HCT116 (cell line): ENCODE measurements at regions not wholly inside any gene's neighbourhood (a gene's known extent, or its start where the extent isn't known, plus 50 kb on each side); places are given as distances from the start of the nearest gene placed in this dataset.

Experiments
- ATAC-seq: fragments of 200-7000 bp; cut with Tn5 transposase; 2 replicates; pipeline ENCODE4 v1.9.1; 2020; ENCODE audit warnings: mild to moderate bottlenecking, moderate library complexity
- BruUV-seq: library from RNA; stranded (reverse); fragments of 400-500 nt; replicated peaks from 2 replicates; lab custom pipeline; 2021; lab: Mats Ljungman, UMichigan
- CTCF ChIA-PET: fragments of 300-600 bp; sonication (Branson Sonifier 250); formaldehyde crosslinking; loops from one replicate; lab custom pipeline; 2021; ENCODE audit warnings: antibody characterized with exemption; lab: Charles Lee
- POLR2A ChIA-PET: fragments of 300-600, 350-600 bp; sonication (Branson Sonifier 250); formaldehyde crosslinking; loops from one replicate; lab custom pipeline; 2021; ENCODE audit warnings: antibody characterized with exemption; lab: Charles Lee
- RAD21 ChIA-PET, 2 experiments: fragments of 300-600 bp; sonication (Branson Sonifier 250); formaldehyde crosslinking; loops; one replicate each; lab custom pipeline; 2023; ENCODE audit warnings: low total read pairs in 2 of 2; ENCODE audit not compliant: uncharacterized antibody in 2 of 2, unreplicated experiment in 2 of 2, low non-redundant PET in 1 of 2; lab: Charles Lee
- DNase-seq: peaks from one replicate; pipeline ENCODE4 v3.0.0-alpha.2; 2010; ENCODE audit warnings: low read depth, low spot score
- H2AFZ ChIP-seq: fragments of 200-600 bp; shearing (Covaris generic), sonication (generic); 2 replicates; pipeline ENCODE4 v1.6.1; 2017; ENCODE audit warnings: low read depth, mixed run types, mixed read lengths, antibody characterized with exemption, low read length; ENCODE audit not compliant: poor library complexity, severe bottlenecking
- H3K27ac ChIP-seq: 2 replicates; pipeline ENCODE4 v1.5.1; 2012; ENCODE audit warnings: low read depth, low read length
- H3K27me3 ChIP-seq: fragments of 200-600 bp; sonication (generic); 2 replicates; pipeline ENCODE4 v1.6.1; 2016; ENCODE audit warnings: mixed run types, low read length, mixed read lengths; ENCODE audit not compliant: insufficient read depth
- H3K36me3 ChIP-seq, 2 experiments: fragments of 200-500 bp in 1 of 2; fragments of 200-600 bp in 1 of 2; sonication (Bioruptor generic) in 1 of 2; sonication (generic) in 1 of 2; 2 replicates each; pipeline versions ENCODE4 v1.5.1 to v1.6.1; 2014 to 2016; ENCODE audit warnings: low read length in 2 of 2, inconsistent platforms in 1 of 2, mixed read lengths in 1 of 2, mixed run types in 1 of 2; ENCODE audit not compliant: insufficient read depth in 2 of 2, control insufficient read depth in 1 of 2
- H3K4me1 ChIP-seq, 2 experiments: fragments of 200-600 bp in 1 of 2; sonication (generic) in 1 of 2; 2 replicates each; pipeline versions ENCODE4 v1.5.1 to v1.6.1; 2012 to 2017; ENCODE audit warnings: low read length in 2 of 2, inconsistent platforms in 1 of 2, mild to moderate bottlenecking in 1 of 2, mixed read lengths in 1 of 2, mixed run types in 1 of 2, moderate library complexity in 1 of 2; ENCODE audit not compliant: insufficient read depth in 2 of 2, control insufficient read depth in 1 of 2
- H3K4me2 ChIP-seq: fragments of 200-600 bp; sonication (generic); 2 replicates; pipeline ENCODE4 v1.6.1; 2017; ENCODE audit warnings: mixed run types, low read length, mixed read lengths
- H3K4me3 ChIP-seq, 2 experiments: fragments of 200-600 bp in 1 of 2; sonication (generic) in 1 of 2; replicated peaks in 1 of 2; 2 replicates each; pipeline ENCODE4 v1.5.1; 2011 to 2016; ENCODE audit warnings: low read length in 2 of 2, control low read depth in 1 of 2, low read depth in 1 of 2, mild to moderate bottlenecking in 1 of 2, mixed read lengths in 1 of 2, mixed run types in 1 of 2
- H3K79me2 ChIP-seq: fragments of 200-600 bp; sonication (generic); 2 replicates; pipeline ENCODE4 v1.6.1; 2017; ENCODE audit warnings: mild to moderate bottlenecking, mixed run types, low read length, moderate library complexity, mixed read lengths; ENCODE audit not compliant: insufficient read depth
- H3K9ac ChIP-seq: fragments of 200-600 bp; sonication (generic); 2 replicates; pipeline ENCODE4 v1.6.1; 2016; ENCODE audit warnings: low read length, mixed read lengths
- H3K9me2 ChIP-seq: fragments of 200-600 bp; sonication (generic), shearing (Covaris generic); 2 replicates; pipeline ENCODE4 v1.6.1; 2017; ENCODE audit warnings: mixed run types, mild to moderate bottlenecking, moderate library complexity; ENCODE audit not compliant: insufficient read depth
- H3K9me3 ChIP-seq, 2 experiments: fragments of 200-500 bp in 1 of 2; fragments of 200-600 bp in 1 of 2; sonication (Bioruptor generic) in 1 of 2; sonication (generic) in 1 of 2; 2 replicates each; pipeline ENCODE4 v1.6.1; 2014 to 2017; ENCODE audit warnings: low read length in 2 of 2, mixed read lengths in 2 of 2, inconsistent platforms in 1 of 2, low read depth in 1 of 2, mild to moderate bottlenecking in 1 of 2, mixed run types in 1 of 2, moderate library complexity in 1 of 2; ENCODE audit not compliant: control insufficient read depth in 1 of 2, insufficient read depth in 1 of 2
- H4K20me1 ChIP-seq: fragments of 200-600 bp; sonication (generic), shearing (Covaris generic); 2 replicates; pipeline ENCODE4 v1.6.1; 2017; ENCODE audit warnings: mixed run types, mild to moderate bottlenecking, moderate library complexity; ENCODE audit not compliant: insufficient read depth
- SRF ChIP-seq: IDR thresholded peaks from 2 replicates; pipeline ENCODE4 v1.6.1; 2012; ENCODE audit warnings: low read depth
- TCF7L2 ChIP-seq: IDR thresholded peaks from 2 replicates; pipeline ENCODE4 v1.7.0; 2011; ENCODE audit warnings: borderline replicate concordance, inconsistent platforms; ENCODE audit not compliant: insufficient read depth, insufficient read length; ENCODE audit errors: extremely low read depth
- ZBTB33 ChIP-seq: IDR thresholded peaks from 2 replicates; pipeline ENCODE4 v1.6.1; 2011; ENCODE audit warnings: mild to moderate bottlenecking, low read length, moderate library complexity; ENCODE audit not compliant: insufficient replicate concordance; ENCODE audit errors: extremely low read depth
- intact Hi-C: fragments of 100-400 bp; cut with micrococcal nuclease; formaldehyde crosslinking; loops from 2 replicates; pipeline ENCODE4 v1.10.0; 2022
- TF ChIP-seq, protein P1 (sequence below): IDR thresholded peaks from 2 replicates; pipeline ENCODE4 v1.6.1; 2012; ENCODE audit warnings: low read depth

DNA sequence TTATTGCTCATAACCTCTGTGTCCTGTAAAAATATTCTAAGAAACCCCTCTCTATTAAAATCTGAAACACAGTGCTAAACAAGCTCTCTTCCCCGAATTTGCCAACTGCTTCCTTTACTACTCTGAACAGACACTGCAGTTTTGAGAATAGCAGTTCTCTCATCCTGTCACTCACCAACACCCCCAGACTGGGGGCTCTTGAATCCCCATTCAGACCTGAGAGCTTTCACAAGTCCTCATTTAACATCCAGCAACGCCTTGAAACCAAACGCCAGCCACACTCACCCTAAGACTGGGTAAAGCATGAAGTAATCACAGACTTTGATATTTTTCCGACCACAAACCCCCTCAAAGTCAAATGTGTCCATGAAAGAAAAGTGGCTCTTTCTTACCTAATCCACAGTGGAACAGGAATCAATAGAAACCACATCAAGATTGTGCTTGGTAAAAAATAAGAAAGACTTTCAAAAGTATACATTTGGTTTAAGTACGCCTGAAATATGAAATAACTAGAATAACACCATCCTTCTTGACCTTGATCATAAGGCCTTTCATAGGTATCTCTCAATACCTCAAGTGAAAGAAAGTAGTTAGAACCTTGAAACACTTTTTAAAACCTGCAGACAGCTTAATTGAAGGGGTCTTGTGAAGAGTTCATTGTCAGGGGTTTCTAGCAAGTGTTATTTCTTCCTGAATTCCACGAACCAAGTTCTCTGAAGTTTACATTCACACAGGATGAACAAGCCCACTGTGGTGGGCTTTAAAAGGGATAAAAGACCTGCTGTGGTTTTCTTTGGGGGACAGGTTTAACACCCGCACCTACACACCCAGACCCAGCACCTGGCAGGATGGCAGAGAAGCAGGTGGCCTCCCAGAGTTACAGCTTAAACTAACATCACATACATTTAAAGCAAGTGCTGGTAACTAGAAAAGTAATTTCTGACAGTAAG lies 412.6 kb downstream of the MLLT3 start:
- Histone ChIP-seq H3K27me3 (peaks cover 13% of the 10 kb centered on the region), H2AFZ (no peak overlapping the region), H3K36me3 (no peaks in the 10 kb centered on the region), H3K9me2 (no peaks in the 10 kb centered on the region), H3K4me2 (no peak overlapping the region), H3K4me1 (no peaks in the 10 kb centered on the region), H3K9ac (no peak overlapping the region), H3K27ac (no peak overlapping the region), H3K79me2 (no peaks in the 10 kb centered on the region), H3K9me3 (no peaks in the 10 kb centered on the region), H4K20me1 (no peaks in the 10 kb centered on the region), H3K4me3 (no peak overlapping the region)
- ChIA-PET RAD21 (no interaction called here), POLR2A (no interaction called here), CTCF (no interaction called here)
- ATAC-seq (no peak), DNase-seq (no peak)
- TF ChIP-seq, protein P1, sequence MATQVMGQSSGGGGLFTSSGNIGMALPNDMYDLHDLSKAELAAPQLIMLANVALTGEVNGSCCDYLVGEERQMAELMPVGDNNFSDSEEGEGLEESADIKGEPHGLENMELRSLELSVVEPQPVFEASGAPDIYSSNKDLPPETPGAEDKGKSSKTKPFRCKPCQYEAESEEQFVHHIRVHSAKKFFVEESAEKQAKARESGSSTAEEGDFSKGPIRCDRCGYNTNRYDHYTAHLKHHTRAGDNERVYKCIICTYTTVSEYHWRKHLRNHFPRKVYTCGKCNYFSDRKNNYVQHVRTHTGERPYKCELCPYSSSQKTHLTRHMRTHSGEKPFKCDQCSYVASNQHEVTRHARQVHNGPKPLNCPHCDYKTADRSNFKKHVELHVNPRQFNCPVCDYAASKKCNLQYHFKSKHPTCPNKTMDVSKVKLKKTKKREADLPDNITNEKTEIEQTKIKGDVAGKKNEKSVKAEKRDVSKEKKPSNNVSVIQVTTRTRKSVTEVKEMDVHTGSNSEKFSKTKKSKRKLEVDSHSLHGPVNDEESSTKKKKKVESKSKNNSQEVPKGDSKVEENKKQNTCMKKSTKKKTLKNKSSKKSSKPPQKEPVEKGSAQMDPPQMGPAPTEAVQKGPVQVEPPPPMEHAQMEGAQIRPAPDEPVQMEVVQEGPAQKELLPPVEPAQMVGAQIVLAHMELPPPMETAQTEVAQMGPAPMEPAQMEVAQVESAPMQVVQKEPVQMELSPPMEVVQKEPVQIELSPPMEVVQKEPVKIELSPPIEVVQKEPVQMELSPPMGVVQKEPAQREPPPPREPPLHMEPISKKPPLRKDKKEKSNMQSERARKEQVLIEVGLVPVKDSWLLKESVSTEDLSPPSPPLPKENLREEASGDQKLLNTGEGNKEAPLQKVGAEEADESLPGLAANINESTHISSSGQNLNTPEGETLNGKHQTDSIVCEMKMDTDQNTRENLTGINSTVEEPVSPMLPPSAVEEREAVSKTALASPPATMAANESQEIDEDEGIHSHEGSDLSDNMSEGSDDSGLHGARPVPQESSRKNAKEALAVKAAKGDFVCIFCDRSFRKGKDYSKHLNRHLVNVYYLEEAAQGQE: no peak
- TF ChIP-seq ZBTB33 (no peak), SRF (no peak), TCF7L2 (no peak)
- intact Hi-C loops: no loop called here
- BruUV-seq: no TSS peak
